ENCODE measurements at regions not wholly inside any gene's neighbourhood (a gene's known extent, or its start where the extent isn't known, plus 50 kb on each side); places are given as distances from the start of the nearest gene placed in this dataset.

DNA sequence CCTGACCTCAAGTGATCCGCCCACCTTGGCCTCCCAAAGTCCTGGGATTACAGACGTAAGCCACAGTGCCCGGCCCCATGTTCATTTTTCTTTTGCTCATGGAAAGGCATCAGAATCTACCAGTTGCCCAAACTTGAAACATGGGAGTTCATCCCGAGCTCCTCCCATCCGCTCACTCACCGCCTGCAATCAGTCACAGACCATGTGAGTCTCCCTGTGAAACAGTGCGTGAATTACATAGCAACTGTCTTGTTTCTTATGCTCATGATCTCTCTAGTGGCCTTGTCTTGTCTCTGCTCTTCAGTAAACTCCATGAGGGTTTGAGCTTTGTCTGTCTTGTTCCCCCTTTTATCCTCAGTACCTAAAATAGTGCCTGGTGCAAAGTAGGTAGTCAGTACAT lies 52.1 kb upstream of the TNRC6A start:
- TF ChIP-seq, protein P1, sequence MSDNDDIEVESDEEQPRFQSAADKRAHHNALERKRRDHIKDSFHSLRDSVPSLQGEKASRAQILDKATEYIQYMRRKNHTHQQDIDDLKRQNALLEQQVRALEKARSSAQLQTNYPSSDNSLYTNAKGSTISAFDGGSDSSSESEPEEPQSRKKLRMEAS (IDR thresholded peaks at IDR 0.05; ENCODE audit: insufficient read depth, insufficient read length): no peak
- TF ChIP-seq FOS (IDR thresholded peaks at IDR 0.05; ENCODE audit: borderline replicate concordance, insufficient read depth, low read length) (no peak), JUN (IDR thresholded peaks at IDR 0.05; ENCODE audit: borderline replicate concordance, insufficient read depth, insufficient read length, low read depth) (no peak)

More for the DNA sequence above, 52.1 kb upstream of the TNRC6A start:
- no peak overlapping the region for H3K4me3 ChIP-seq (replicated peaks in 1 of 3; ENCODE audit: insufficient read depth in 1 of 3, low read depth in 1 of 3, low read length in 3 of 3)
- H2AFZ ChIP-seq (ENCODE audit: low read depth, low read length): no peak overlapping the region
- H3K27ac ChIP-seq (ENCODE audit: insufficient read depth, low read depth, low read length): no peak overlapping the region
- DNase-seq (ENCODE audit: low read depth, low spot score) (no peak), FAIRE-seq (no peak)
- no peak overlapping the region for H3K4me2 ChIP-seq (ENCODE audit: insufficient read depth, low read length)
- no peaks in the 10 kb centered on the region for H3K36me3 ChIP-seq (ENCODE audit: control insufficient read depth in 2 of 2, extremely low read depth in 1 of 2, insufficient read depth in 2 of 2, low read length in 2 of 2)
- no peaks in the 10 kb centered on the region for H3K27me3 ChIP-seq (ENCODE audit: control insufficient read depth in 2 of 2, insufficient read depth in 2 of 2, low read length in 2 of 2)
- dilution Hi-C loops (cut with MboI; ENCODE audit: extremely low pct_ligation_motif_present, low sequenced_read_pairs): no loop called here
- no peaks in the 10 kb centered on the region for H3K9me1 ChIP-seq (replicated peaks; ENCODE audit: control insufficient read depth, extremely low read depth, insufficient read depth, low read length)
- intact Hi-C loops (cut with micrococcal nuclease): no loop called here
- no peaks in the 10 kb centered on the region for H3K79me2 ChIP-seq (ENCODE audit: control insufficient read depth, insufficient read depth, low read length)
- H3K4me1 ChIP-seq (ENCODE audit: control insufficient read depth, extremely low read depth, insufficient read depth, low read length): no peaks in the 10 kb centered on the region
- ChIA-PET CTCF (interaction anchor here (1.5 kb wide), 1 partner anchor 11 kb away, joined by 5 read pairs; no protein-coding TSS in a partner anchor), POLR2A (no interaction called here)
- no peak overlapping the region for H3K9ac ChIP-seq (replicated peaks; ENCODE audit: extremely low read depth, insufficient read depth, low read length)
- no TSS peak for BruUV-seq (replicated peaks)
- H4K20me1 ChIP-seq (replicated peaks; ENCODE audit: control insufficient read depth, extremely low read depth, insufficient read depth, low read length): no peaks in the 10 kb centered on the region
- no peaks in the 10 kb centered on the region for H3K9me3 ChIP-seq (replicated peaks; ENCODE audit: control insufficient read depth, insufficient read depth, low read length)
